HEK293 (cell line): ENCODE measurements at regions not wholly inside any gene's neighbourhood (a gene's known extent, or its start where the extent isn't known, plus 50 kb on each side); places are given as distances from the start of the nearest gene placed in this dataset.

Experiments used
- KLF9 ChIP-seq: fragments of 450-650 bp; formaldehyde crosslinking; IDR thresholded peaks from 2 replicates; pipeline ENCODE4 v1.5.1; 2016; ENCODE audit warnings: missing biosample characterization, missing genetic modification characterization, low read depth
- MYNN ChIP-seq: fragments of 450-650 bp; formaldehyde crosslinking; IDR thresholded peaks from 2 replicates; pipeline ENCODE4 v1.5.1; 2016; ENCODE audit warnings: missing biosample characterization, missing genetic modification characterization, borderline replicate concordance
- ZNF391 ChIP-seq: fragments of 450-650 bp; formaldehyde crosslinking; IDR thresholded peaks from 2 replicates; pipeline ENCODE4 v1.5.1; 2016; ENCODE audit warnings: low read depth, missing biosample characterization, missing genetic modification characterization, borderline replicate concordance
- ZNF398 ChIP-seq: fragments of 450-650 bp; formaldehyde crosslinking; IDR thresholded peaks from 2 replicates; pipeline ENCODE4 v1.5.1; 2017; ENCODE audit warnings: missing biosample characterization, missing genetic modification characterization
- ZNF416 ChIP-seq: fragments of 450-650 bp; formaldehyde crosslinking; IDR thresholded peaks from 2 replicates; pipeline ENCODE4 v1.5.1; 2016; ENCODE audit warnings: missing biosample characterization, missing genetic modification characterization
- TF ChIP-seq, protein P1 (sequence below): fragments of 450-650 bp; formaldehyde crosslinking; IDR thresholded peaks from 2 replicates; pipeline ENCODE4 v1.5.1; 2016; ENCODE audit warnings: missing biosample characterization, missing genetic modification characterization
- TF ChIP-seq, protein P2 (sequence below): fragments of 450-650 bp; formaldehyde crosslinking; IDR thresholded peaks from 2 replicates; pipeline ENCODE4 v1.5.1; 2016; ENCODE audit warnings: missing biosample characterization, missing genetic modification characterization

DNA sequence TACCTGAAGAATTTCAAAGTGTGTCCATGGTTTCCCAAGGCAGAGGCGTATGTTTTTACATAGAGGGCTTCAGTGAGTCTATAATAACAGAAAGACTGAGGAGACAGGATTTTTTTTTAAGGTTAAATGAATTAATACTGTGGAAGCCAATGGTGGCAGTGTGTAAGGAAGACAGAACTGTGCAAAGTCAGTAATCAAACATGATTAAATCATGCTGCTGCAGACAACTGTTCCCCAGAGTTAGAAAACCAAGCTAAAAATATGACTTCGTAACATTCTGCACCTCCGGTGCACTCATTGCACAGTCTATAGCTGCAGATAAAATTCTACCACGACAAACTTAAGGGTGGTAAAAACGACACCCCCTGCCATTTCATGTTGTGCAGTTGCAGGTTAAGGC is 309.6 kb upstream of the TRIB2 start:
- TF ChIP-seq ZNF398 (tag by site-specific recombination) (no peak), ZNF416 (tag by site-specific recombination) (no peak), KLF9 (no peak), ZNF391 (tag by site-specific recombination) (no peak), MYNN (no peak)
- TF ChIP-seq, protein P1, sequence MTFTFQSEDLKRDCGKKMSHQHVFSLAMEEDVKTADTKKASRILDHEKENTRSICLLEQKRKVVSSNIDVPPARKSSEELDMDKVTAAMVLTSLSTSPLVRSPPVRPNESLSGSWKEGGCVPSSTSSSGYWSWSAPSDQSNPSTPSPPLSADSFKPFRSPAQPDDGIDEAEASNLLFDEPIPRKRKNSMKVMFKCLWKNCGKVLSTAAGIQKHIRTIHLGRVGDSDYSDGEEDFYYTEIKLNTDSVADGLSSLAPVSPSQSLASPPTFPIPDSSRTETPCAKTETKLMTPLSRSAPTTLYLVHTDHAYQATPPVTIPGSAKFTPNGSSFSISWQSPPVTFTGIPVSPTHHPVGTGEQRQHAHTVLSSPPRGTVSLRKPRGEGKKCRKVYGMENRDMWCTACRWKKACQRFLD (tag by site-specific recombination) = no peak
- TF ChIP-seq, protein P2, sequence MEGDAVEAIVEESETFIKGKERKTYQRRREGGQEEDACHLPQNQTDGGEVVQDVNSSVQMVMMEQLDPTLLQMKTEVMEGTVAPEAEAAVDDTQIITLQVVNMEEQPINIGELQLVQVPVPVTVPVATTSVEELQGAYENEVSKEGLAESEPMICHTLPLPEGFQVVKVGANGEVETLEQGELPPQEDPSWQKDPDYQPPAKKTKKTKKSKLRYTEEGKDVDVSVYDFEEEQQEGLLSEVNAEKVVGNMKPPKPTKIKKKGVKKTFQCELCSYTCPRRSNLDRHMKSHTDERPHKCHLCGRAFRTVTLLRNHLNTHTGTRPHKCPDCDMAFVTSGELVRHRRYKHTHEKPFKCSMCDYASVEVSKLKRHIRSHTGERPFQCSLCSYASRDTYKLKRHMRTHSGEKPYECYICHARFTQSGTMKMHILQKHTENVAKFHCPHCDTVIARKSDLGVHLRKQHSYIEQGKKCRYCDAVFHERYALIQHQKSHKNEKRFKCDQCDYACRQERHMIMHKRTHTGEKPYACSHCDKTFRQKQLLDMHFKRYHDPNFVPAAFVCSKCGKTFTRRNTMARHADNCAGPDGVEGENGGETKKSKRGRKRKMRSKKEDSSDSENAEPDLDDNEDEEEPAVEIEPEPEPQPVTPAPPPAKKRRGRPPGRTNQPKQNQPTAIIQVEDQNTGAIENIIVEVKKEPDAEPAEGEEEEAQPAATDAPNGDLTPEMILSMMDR (tag by site-specific recombination) = no peak
